Neural crest cell (in vitro differentiated cells): ENCODE measurements at regions not wholly inside any gene's neighbourhood (a gene's known extent, or its start where the extent isn't known, plus 50 kb on each side); places are given as distances from the start of the nearest gene placed in this dataset.
A peak's percentile ranks its signal among the peaks of the same experiment; 100 is the strongest.

ENCODE experiments used
- DNase-seq: peaks from one replicate; pipeline ENCODE4 v3.0.0; 2021; ENCODE audit warnings: low read depth, mixed read lengths, low spot score
- H3K27ac Mint-ChIP-seq: one replicate; pipeline ENCODE4 v1.8.0; 2021; ENCODE audit warnings: mild to moderate bottlenecking, mixed read lengths; ENCODE audit not compliant: unreplicated experiment
- H3K27me3 Mint-ChIP-seq: 2 replicates; pipeline ENCODE4 v1.8.0; 2021; ENCODE audit warnings: low read depth, mild to moderate bottlenecking, mixed read lengths
- H3K36me3 Mint-ChIP-seq: 2 replicates; pipeline ENCODE4 v1.8.0; 2021; ENCODE audit warnings: low read depth, mild to moderate bottlenecking, mixed read lengths
- H3K4me1 Mint-ChIP-seq: 2 replicates; pipeline ENCODE4 v1.8.0; 2021; ENCODE audit warnings: mixed read lengths
- H3K4me3 Mint-ChIP-seq: one replicate; pipeline ENCODE4 v1.8.0; 2021; ENCODE audit warnings: mild to moderate bottlenecking, mixed read lengths
- H3K9me3 Mint-ChIP-seq: 2 replicates; pipeline ENCODE4 v1.8.0; 2021; ENCODE audit warnings: mixed read lengths
- TF ChIP-seq, protein P1 (sequence below): fragments of 200-600 bp; sonication (generic); conservative IDR thresholded peaks from 2 replicates; pipeline ENCODE4 v1.5.0; 2021; ENCODE audit warnings: antibody characterized with exemption, mild to moderate bottlenecking

DNA sequence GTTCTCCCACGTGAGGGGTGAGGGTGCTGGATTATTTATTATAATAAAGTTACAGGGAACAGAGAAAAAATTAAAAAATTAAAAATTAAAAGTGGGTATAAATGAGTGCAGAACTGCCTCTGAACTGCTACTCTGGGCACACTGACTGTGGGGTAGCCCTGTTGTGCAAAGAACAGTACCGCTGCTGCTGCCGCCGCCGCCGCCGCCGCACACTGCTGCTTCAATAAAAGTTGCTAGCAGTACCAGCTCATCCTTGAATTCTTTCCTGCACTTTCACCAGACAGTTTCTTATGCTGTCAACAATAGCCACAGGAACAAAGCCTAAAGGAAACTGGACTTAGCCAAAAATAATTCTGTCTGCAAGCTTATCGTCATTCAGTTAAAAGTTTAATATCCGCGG, 72.1 kb downstream of the GCC1 start:
- Mint-ChIP-seq H3K27me3 (peaks cover 79% of the 10 kb centered on the region), H3K4me1 (no peaks in the 10 kb centered on the region)

DNA sequence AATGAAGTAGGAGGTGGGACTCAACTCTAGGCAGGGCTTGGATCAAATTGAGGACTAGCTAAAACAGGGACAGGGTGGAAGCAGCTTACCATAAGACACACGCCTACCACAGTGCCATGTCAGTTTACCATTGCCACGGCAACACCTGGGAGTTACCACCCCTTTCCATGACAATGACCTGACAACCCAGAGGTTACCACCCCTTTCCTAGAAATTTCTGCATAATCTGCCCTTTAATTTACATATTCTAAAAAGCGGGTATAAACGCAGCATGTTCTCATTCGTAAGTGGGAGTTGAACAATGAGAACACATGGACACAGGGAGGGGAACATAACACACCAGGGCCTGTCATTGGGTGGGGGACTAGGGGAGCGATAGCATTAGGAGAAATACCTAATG, 72.7 kb downstream of the GCC1 start:
- H3K27ac Mint-ChIP-seq = no peak overlapping the region
- H3K36me3 Mint-ChIP-seq = no peaks in the 10 kb centered on the region
- H3K27me3 Mint-ChIP-seq = peaks cover 82% of the 10 kb centered on the region
- H3K4me3 Mint-ChIP-seq = no peak overlapping the region
- no peak for DNase-seq
- TF ChIP-seq, protein P1, sequence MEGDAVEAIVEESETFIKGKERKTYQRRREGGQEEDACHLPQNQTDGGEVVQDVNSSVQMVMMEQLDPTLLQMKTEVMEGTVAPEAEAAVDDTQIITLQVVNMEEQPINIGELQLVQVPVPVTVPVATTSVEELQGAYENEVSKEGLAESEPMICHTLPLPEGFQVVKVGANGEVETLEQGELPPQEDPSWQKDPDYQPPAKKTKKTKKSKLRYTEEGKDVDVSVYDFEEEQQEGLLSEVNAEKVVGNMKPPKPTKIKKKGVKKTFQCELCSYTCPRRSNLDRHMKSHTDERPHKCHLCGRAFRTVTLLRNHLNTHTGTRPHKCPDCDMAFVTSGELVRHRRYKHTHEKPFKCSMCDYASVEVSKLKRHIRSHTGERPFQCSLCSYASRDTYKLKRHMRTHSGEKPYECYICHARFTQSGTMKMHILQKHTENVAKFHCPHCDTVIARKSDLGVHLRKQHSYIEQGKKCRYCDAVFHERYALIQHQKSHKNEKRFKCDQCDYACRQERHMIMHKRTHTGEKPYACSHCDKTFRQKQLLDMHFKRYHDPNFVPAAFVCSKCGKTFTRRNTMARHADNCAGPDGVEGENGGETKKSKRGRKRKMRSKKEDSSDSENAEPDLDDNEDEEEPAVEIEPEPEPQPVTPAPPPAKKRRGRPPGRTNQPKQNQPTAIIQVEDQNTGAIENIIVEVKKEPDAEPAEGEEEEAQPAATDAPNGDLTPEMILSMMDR = no peak
- no peaks in the 10 kb centered on the region for H3K9me3 Mint-ChIP-seq
- H3K4me1 Mint-ChIP-seq = no peaks in the 10 kb centered on the region

More for the DNA sequence above, 72.1 kb downstream of the GCC1 start:
- Mint-ChIP-seq H3K36me3 (no peaks in the 10 kb centered on the region), H3K4me3 (no peak overlapping the region), H3K27ac (no peak overlapping the region), H3K9me3 (no peaks in the 10 kb centered on the region)
- DNase-seq = no peak
- TF ChIP-seq, protein P1 = no peak

DNA sequence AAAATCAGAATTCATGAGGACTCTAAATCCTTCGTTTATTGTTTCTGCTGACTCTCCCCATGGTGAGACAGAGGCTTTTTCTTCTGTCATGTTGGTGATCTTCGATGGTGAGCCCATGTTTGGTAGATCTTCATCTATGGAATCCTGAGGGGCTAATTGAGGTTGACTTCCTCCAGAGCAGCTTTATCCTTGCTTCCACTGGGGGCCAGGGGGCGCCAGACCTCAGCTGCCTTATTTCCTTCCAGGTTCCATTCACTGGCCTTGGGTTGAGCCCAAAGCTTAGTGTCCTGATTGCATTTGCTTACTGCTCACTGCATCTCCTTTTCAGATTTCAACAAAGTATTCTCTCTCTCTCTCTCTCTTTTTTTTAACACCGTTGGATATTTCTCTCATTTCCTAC, 80.7 kb downstream of the GCC1 start:
- H3K36me3 Mint-ChIP-seq = no peaks in the 10 kb centered on the region
- peaks cover 70% of the 10 kb centered on the region for H3K27me3 Mint-ChIP-seq
- H3K4me3 Mint-ChIP-seq = no peak overlapping the region
- DNase-seq = peak; percentile 2
- TF ChIP-seq, protein P1 = peak; percentile 43
- H3K4me1 Mint-ChIP-seq = no peaks in the 10 kb centered on the region
- no peak overlapping the region for H3K27ac Mint-ChIP-seq
- no peaks in the 10 kb centered on the region for H3K9me3 Mint-ChIP-seq

DNA sequence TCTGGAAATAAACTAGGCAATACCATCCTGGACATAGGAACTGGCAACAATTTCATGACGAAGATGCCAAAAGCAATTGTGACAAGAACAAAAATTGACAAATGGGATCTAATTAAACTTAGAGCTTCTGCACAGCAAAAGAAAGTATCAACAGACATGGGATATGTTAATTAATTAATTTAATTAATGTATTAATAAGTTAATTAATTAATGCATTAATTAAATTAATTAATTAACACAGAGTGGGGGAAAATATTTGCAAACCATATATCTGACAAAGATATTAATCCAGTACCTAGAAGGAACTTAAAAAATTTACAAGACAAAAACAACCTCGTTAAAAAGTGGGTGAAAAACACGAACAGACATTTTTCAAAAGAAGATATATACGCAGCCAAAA, 83.6 kb downstream of the GCC1 start:
- Mint-ChIP-seq H3K36me3 (no peaks in the 10 kb centered on the region), H3K4me1 (no peaks in the 10 kb centered on the region), H3K27ac (no peak overlapping the region), H3K9me3 (peaks cover 2% of the 10 kb centered on the region), H3K4me3 (no peak overlapping the region), H3K27me3 (peaks cover 74% of the 10 kb centered on the region)
- DNase-seq = no peak
- TF ChIP-seq, protein P1 = no peak

DNA sequence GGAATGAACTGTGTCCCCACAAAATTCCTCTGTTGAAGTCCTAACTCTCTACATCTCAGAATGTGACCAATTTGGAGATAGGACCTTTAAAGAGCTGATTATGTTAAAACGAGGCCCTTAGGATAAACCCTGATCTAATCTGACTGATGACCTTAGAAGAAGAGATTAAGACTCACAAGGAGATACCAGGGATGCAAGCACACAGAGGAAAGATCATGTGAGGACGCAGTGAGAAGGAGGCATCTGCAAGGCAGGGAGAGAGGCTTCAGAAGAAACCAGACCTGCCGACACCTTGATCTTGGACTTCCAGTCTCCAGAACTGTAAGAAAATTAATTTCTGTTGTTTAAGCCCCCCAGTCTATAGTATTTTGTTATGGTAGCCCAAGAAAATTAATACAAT, 94.9 kb upstream of the ZNF800 start:
- Mint-ChIP-seq H3K4me1 (no peaks in the 10 kb centered on the region), H3K9me3 (peaks cover 4% of the 10 kb centered on the region), H3K4me3 (no peak overlapping the region), H3K36me3 (no peaks in the 10 kb centered on the region), H3K27me3 (peaks cover 68% of the 10 kb centered on the region), H3K27ac (no peak overlapping the region)
- TF ChIP-seq, protein P1 = no peak
- DNase-seq = no peak

DNA sequence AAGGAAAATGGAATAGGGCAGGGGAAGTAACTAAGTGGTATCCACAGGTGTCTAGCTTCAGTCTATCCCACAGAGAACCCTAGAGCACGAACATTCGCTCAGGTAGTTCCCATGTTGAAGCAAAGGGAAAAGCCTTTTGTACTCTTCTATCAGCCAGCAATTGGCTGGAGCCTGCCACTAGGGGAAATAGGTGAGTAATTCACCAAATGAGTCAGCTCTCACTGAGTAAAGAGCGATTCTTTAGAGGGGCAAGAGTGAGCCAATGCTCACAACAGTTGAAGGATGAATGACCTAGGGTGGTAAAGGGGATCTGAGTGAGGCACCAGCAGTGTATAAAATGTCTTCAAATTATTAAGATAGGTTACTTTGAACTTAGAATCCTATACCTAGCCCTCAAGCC, 94.1 kb upstream of the ZNF800 start:
- Mint-ChIP-seq H3K27me3 (peaks cover 67% of the 10 kb centered on the region), H3K4me1 (no peaks in the 10 kb centered on the region), H3K4me3 (no peak overlapping the region), H3K27ac (no peak overlapping the region), H3K9me3 (peaks cover 4% of the 10 kb centered on the region), H3K36me3 (no peaks in the 10 kb centered on the region)
- no peak for DNase-seq
- TF ChIP-seq, protein P1 = no peak
